Prostate gland (tissue), 2 donors: ENCODE measurements at regions not wholly inside any gene's neighbourhood (a gene's known extent, or its start where the extent isn't known, plus 50 kb on each side); places are given as distances from the start of the nearest gene placed in this dataset.

Experiments used
- DNase-seq: peaks from one replicate; pipeline ENCODE4 v3.0.0-alpha.2; 2019; ENCODE audit warnings: low spot score
- H3K27ac ChIP-seq, 2 donors: fragments of 200-600 bp; sonication (generic); 2 replicates each; pipeline ENCODE4 v1.5.1; 2017 to 2019
- H3K27me3 ChIP-seq: fragments of 200-600 bp; sonication (generic); replicated peaks from 2 replicates; pipeline ENCODE4 v1.5.1; 2019; ENCODE audit not compliant: insufficient read depth
- H3K36me3 ChIP-seq, 2 donors: fragments of 200-600 bp; sonication (generic); 1 replicate in 1 of 2; 2 replicates in 1 of 2; pipeline versions ENCODE4 v1.5.1 to v1.8.1; 2017 to 2019
- H3K4me1 ChIP-seq: fragments of 200-600 bp; sonication (generic); replicated peaks from 2 replicates; pipeline ENCODE4 v1.5.1; 2019
- H3K4me3 ChIP-seq, 2 donors: fragments of 200-600 bp; sonication (generic); 2 replicates each; pipeline ENCODE4 v1.5.1; 2017 to 2019
- H3K9me3 ChIP-seq: fragments of 200-600 bp; sonication (generic); 2 replicates; pipeline ENCODE4 v1.5.1; 2017
- POLR2A ChIP-seq: fragments of 450-650 bp; IDR thresholded peaks from one replicate; pipeline ENCODE4 v1.6.1; 2016; ENCODE audit warnings: antibody characterized with exemption, mild to moderate bottlenecking
- POLR2AphosphoS5 ChIP-seq: sonication (generic); formaldehyde crosslinking; IDR thresholded peaks from one replicate; pipeline ENCODE4 v1.6.1; 2017; ENCODE audit warnings: antibody characterized with exemption
- WGBS: methylation state at CpG from one replicate; pipeline ENCODE4 v1.1.5; 2018; 5-methylcytosine and 5-hydroxymethylcytosine counted together
- intact Hi-C: fragments of 100-400 bp; cut with DNase I; formaldehyde crosslinking; loops from one replicate; pipeline ENCODE4 v1.14.2; 2022
- TF ChIP-seq, protein P1 (sequence below), 4 experiments: fragments of 200-600 bp in 2 of 4; fragments of 450-650 bp in 2 of 4; sonication (generic) in 2 of 4; IDR thresholded peaks; 1 replicate in 3 of 4; 2 replicates in 1 of 4; pipeline ENCODE4 v1.5.1; 2016 to 2019; ENCODE audit warnings: antibody characterized with exemption in 4 of 4, mild to moderate bottlenecking in 2 of 4, moderate library complexity in 2 of 4

DNA sequence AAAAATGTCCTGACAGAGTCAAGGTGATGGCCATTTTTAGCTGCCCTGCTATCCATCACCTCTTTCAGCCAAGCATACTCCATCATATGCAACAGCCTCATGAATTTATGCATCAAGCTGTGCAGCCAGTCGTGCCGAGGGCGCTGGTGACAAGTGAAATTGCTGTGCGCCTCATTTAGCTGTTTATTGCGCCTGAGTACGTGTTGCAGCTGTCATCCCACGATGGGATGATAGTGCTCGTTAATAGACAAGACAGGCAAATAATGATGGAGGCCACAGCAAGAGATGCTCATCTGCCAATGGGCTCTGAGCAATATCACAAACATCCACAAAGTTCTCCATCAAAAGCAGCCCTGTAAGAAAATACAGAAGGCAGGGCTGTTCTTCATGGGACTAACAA lies 562.3 kb upstream of the POU3F2 start:
- H3K27me3 ChIP-seq: no peaks in the 10 kb centered on the region
- H3K4me3 ChIP-seq: no peak overlapping the region
- no peaks in the 10 kb centered on the region for H3K9me3 ChIP-seq
- DNase-seq: no peak
- intact Hi-C loops: no loop called here
- TF ChIP-seq POLR2A (no peak), POLR2AphosphoS5 (no peak)
- TF ChIP-seq, protein P1, sequence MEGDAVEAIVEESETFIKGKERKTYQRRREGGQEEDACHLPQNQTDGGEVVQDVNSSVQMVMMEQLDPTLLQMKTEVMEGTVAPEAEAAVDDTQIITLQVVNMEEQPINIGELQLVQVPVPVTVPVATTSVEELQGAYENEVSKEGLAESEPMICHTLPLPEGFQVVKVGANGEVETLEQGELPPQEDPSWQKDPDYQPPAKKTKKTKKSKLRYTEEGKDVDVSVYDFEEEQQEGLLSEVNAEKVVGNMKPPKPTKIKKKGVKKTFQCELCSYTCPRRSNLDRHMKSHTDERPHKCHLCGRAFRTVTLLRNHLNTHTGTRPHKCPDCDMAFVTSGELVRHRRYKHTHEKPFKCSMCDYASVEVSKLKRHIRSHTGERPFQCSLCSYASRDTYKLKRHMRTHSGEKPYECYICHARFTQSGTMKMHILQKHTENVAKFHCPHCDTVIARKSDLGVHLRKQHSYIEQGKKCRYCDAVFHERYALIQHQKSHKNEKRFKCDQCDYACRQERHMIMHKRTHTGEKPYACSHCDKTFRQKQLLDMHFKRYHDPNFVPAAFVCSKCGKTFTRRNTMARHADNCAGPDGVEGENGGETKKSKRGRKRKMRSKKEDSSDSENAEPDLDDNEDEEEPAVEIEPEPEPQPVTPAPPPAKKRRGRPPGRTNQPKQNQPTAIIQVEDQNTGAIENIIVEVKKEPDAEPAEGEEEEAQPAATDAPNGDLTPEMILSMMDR (IDR thresholded peaks at IDR 0.05): no peak
- no peak overlapping the region for H3K27ac ChIP-seq
- no peaks in the 10 kb centered on the region for H3K36me3 ChIP-seq
- WGBS: 60% methylated on average over 8 of the region's 8 CpGs
- no peaks in the 10 kb centered on the region for H3K4me1 ChIP-seq

DNA sequence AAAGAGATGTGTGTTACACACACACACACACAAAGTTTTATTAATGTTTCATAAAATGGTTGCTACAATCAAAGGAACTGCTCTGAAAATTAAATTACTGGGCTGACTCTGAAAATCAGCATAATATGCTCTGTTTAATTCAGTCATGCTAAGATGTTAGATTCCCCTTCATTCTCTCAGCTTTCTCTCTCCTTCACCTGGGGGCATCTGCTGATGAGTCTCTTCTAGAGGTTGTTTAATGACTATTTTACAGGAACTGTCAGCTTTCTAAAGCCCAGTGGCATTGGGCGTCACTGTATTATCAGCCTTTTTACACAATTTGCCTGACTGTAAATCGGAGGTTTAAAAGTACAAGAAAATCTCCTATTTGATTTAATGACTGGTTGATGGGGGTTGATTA lies 559.7 kb upstream of the POU3F2 start:
- Histone ChIP-seq H3K27ac (no peak overlapping the region), H3K4me1 (no peaks in the 10 kb centered on the region), H3K9me3 (no peaks in the 10 kb centered on the region), H3K27me3 (no peaks in the 10 kb centered on the region), H3K4me3 (no peak overlapping the region), H3K36me3 (no peaks in the 10 kb centered on the region)
- DNase-seq: no peak
- intact Hi-C loops: no loop called here
- no peak for TF ChIP-seq POLR2AphosphoS5
- TF ChIP-seq, protein P1 (IDR thresholded peaks at IDR 0.05): no peak
- TF ChIP-seq POLR2A: no peak
- WGBS: 27% methylated on average over 2 of the region's 2 CpGs

DNA sequence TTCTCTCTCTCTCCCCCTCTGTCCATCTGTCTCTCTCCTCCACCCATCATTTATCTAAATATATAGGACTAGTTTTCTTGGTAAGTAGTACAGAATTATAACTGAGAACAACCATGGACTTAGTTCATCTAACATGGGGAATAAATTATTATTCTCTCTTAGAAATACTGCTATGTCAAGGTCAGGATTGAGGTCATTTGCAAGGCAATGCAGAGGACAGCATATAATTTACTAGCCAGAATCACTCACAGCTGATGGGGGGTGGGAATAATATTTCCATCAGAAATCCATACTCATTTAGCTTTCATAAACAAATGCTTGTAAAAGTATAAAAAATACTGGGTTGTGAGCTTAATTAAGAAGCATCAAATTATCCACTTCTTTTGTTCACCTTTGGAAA lies 553.9 kb upstream of the POU3F2 start:
- intact Hi-C loops: no loop called here
- Histone ChIP-seq H3K27ac (no peak overlapping the region), H3K27me3 (no peaks in the 10 kb centered on the region), H3K36me3 (no peaks in the 10 kb centered on the region), H3K4me1 (no peaks in the 10 kb centered on the region), H3K9me3 (no peaks in the 10 kb centered on the region), H3K4me3 (no peak overlapping the region)
- DNase-seq: no peak
- TF ChIP-seq POLR2A (no peak), POLR2AphosphoS5 (no peak)
- TF ChIP-seq, protein P1 (IDR thresholded peaks at IDR 0.05): no peak

DNA sequence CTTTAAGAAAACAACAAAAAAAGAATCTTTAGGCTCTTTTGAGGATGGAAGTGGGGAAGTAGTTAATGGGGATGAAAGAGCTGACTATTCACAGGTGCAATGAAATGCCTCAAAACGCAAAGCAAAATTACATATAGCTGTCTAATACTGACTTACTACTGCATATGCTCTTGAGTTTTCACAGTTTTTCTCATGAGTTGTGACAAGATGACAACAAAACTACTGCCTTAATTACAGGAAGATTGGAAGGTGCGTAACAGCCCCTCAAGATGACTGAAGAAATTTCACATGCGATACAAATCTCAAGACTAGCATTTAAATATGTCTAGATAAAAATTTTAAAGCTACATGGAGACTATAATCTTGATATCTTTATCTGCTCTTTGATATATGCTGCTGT lies 547.8 kb upstream of the POU3F2 start:
- 88% methylated on average over 3 of the region's 3 CpGs for WGBS
- TF ChIP-seq POLR2A: no peak
- TF ChIP-seq POLR2AphosphoS5: no peak
- TF ChIP-seq, protein P1 (IDR thresholded peaks at IDR 0.05): no peak
- H3K9me3 ChIP-seq: no peaks in the 10 kb centered on the region
- H3K4me3 ChIP-seq: no peak overlapping the region
- H3K27ac ChIP-seq: no peak overlapping the region
- H3K36me3 ChIP-seq: no peaks in the 10 kb centered on the region
- DNase-seq: no peak
- no peaks in the 10 kb centered on the region for H3K27me3 ChIP-seq
- H3K4me1 ChIP-seq: no peaks in the 10 kb centered on the region
- intact Hi-C loops: no loop called here

DNA sequence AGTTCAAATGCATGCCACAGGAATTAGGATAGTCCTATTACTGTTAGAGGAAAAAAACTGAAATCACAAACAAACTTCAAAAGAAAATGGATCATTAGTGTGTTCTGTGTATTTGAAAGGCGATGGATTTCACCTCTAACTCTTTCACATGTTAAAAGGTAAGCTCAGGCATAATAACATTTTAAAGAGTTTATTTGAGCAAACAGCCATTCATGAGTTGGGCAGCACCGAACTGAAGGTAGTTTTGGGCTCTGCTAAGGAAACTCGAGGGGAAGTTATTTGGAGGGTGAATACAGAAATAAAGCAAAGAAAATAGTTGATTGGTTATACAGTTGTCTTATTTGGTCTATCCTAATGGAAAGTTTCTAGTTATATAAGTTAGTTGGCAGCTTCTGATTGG lies 546.5 kb upstream of the POU3F2 start:
- Histone ChIP-seq H3K36me3 (no peaks in the 10 kb centered on the region), H3K4me3 (no peak overlapping the region), H3K27me3 (no peaks in the 10 kb centered on the region), H3K9me3 (no peaks in the 10 kb centered on the region), H3K27ac (no peak overlapping the region), H3K4me1 (no peaks in the 10 kb centered on the region)
- WGBS: 83% methylated on average over 3 of the region's 3 CpGs
- TF ChIP-seq POLR2A: no peak
- no peak for TF ChIP-seq POLR2AphosphoS5
- TF ChIP-seq, protein P1 (IDR thresholded peaks at IDR 0.05): no peak
- no peak for DNase-seq
- intact Hi-C loops: no loop called here
